ENCODE measurements at regions not wholly inside any gene's neighbourhood (a gene's known extent, or its start where the extent isn't known, plus 50 kb on each side); places are given as distances from the start of the nearest gene placed in this dataset.
"Not testable (repeated sequence)": the region's sequence is repeated elsewhere in the genome, so short reads cannot be mapped to it uniquely, and the experiment has no call there.

- DNase-seq = not testable (repeated sequence)
Measured at GRCh38 chr18:14460364-14460763, 83.0 kb downstream of the POTEC start.

GRCh38 chr18:14459826-14460225 is 83.6 kb downstream of the POTEC start:
- DNase-seq = not testable (repeated sequence)

GRCh38 chr18:14458009-14458945 is 85.1 kb downstream of the POTEC start:
- peak; percentile 21 to 54 for DNase-seq

GRCh38 chr18:14450637-14451009 is 92.8 kb downstream of the POTEC start:
- DNase-seq = peak in 1 of 2 donors; percentile 16

GRCh38 chr18:14449995-14450636 is 93.3 kb downstream of the POTEC start:
- DNase-seq = peak; percentile 3

- DNase-seq = not testable (repeated sequence)
Measured at GRCh38 chr18:14449062-14449461, 94.3 kb downstream of the POTEC start.

GRCh38 chr18:14447715-14448114 is 95.7 kb downstream of the POTEC start:
- not testable (repeated sequence) for DNase-seq

- DNase-seq = not testable (repeated sequence)
Measured at GRCh38 chr18:14435460-14435859, 107.9 kb downstream of the POTEC start.

GRCh38 chr18:14432371-14432770 is 111.0 kb downstream of the POTEC start:
- not testable (repeated sequence) for DNase-seq

GRCh38 chr18:14431031-14431521 is 112.3 kb downstream of the POTEC start:
- peak; percentile 47 to 55 for DNase-seq

- peak; percentile 16 to 23 for DNase-seq
Measured at GRCh38 chr18:14415806-14416205, 127.6 kb downstream of the POTEC start.

GRCh38 chr18:14415399-14415798 is 128.0 kb downstream of the POTEC start:
- not testable (repeated sequence) for DNase-seq

GRCh38 chr18:14395533-14395932 is 147.9 kb downstream of the POTEC start:
- DNase-seq = not testable (repeated sequence)

- not testable (repeated sequence) for DNase-seq
Measured at GRCh38 chr18:14393563-14394103, 149.8 kb downstream of the POTEC start.

- not testable (repeated sequence) for DNase-seq
Measured at GRCh38 chr18:14392604-14393003, 150.8 kb downstream of the POTEC start.

GRCh38 chr18:14384961-14385360 is 158.4 kb downstream of the POTEC start:
- not testable (repeated sequence) for DNase-seq

GRCh38 chr18:14382666-14383065 is 160.7 kb downstream of the POTEC start:
- not testable (repeated sequence) for DNase-seq

GRCh38 chr18:14379489-14379888 is 163.9 kb downstream of the POTEC start:
- not testable (repeated sequence) for DNase-seq

- not testable (repeated sequence) for DNase-seq
Measured at GRCh38 chr18:14378376-14378775, 165.0 kb downstream of the POTEC start.

- DNase-seq = not testable (repeated sequence)
Measured at GRCh38 chr18:14361346-14361745, 182.1 kb downstream of the POTEC start.

- not testable (repeated sequence) for DNase-seq
Measured at GRCh38 chr18:14357553-14358297, 185.7 kb downstream of the POTEC start.

- not testable (repeated sequence) for DNase-seq
Measured at GRCh38 chr18:14342170-14342569, 201.2 kb downstream of the POTEC start.

All from stimulated activated CD4-positive, alpha-beta T cell treated with anti-CD3 and anti-CD28 coated beads, Interleukin-2, amount 100 ng/mL, for 48 hours (primary cell).